Loucy (cell line): ENCODE measurements at regions not wholly inside any gene's neighbourhood (a gene's known extent, or its start where the extent isn't known, plus 50 kb on each side); places are given as distances from the start of the nearest gene placed in this dataset.

Source experiments
- CTCF ChIP-seq: fragments of 200-600 bp; sonication (generic); conservative IDR thresholded peaks from 2 replicates; pipeline ENCODE4 v1.5.1; 2014; ENCODE audit warnings: mild to moderate bottlenecking, antibody characterized with exemption, low read length
- EZH2phosphoT487 ChIP-seq: fragments of 200-600 bp; IDR thresholded peaks from 2 replicates; pipeline ENCODE4 v1.6.1; 2018; ENCODE audit warnings: antibody characterized with exemption, mild to moderate bottlenecking, moderate library complexity, borderline replicate concordance

GRCh38 chr2:106953779-106954178 lies 67.8 kb upstream of the ST6GAL2 start:
- no peak for TF ChIP-seq CTCF
- TF ChIP-seq EZH2phosphoT487: no peak
